HUES48 (cell line): ENCODE measurements at regions not wholly inside any gene's neighbourhood (a gene's known extent, or its start where the extent isn't known, plus 50 kb on each side); places are given as distances from the start of the nearest gene placed in this dataset.

Source experiments
- H3K27ac ChIP-seq: one replicate; pipeline ENCODE4 v1.7.0; 2013; ENCODE audit warnings: low read depth, low read length, inconsistent platforms
- H3K27me3 ChIP-seq: 2 replicates; pipeline ENCODE4 v1.6.1; 2013; ENCODE audit warnings: mild to moderate bottlenecking, low read length; ENCODE audit not compliant: control insufficient read depth, insufficient read depth
- H3K36me3 ChIP-seq: 2 replicates; pipeline ENCODE4 v1.6.1; 2013; ENCODE audit warnings: low read length; ENCODE audit not compliant: control insufficient read depth, insufficient read depth
- H3K4me1 ChIP-seq: 2 replicates; pipeline ENCODE4 v1.6.1; 2013; ENCODE audit warnings: mild to moderate bottlenecking, low read length; ENCODE audit not compliant: control insufficient read depth, insufficient read depth
- H3K4me3 ChIP-seq: 2 replicates; pipeline ENCODE4 v1.5.1; 2013; ENCODE audit warnings: mild to moderate bottlenecking, low read depth, low read length
- H3K9ac ChIP-seq: 2 replicates; pipeline ENCODE4 v1.6.1; 2013; ENCODE audit warnings: mild to moderate bottlenecking, low read depth, low read length, moderate library complexity
- H3K9me3 ChIP-seq: 2 replicates; pipeline ENCODE4 v1.6.1; 2013; ENCODE audit warnings: low read length; ENCODE audit not compliant: control insufficient read depth, insufficient read depth

DNA sequence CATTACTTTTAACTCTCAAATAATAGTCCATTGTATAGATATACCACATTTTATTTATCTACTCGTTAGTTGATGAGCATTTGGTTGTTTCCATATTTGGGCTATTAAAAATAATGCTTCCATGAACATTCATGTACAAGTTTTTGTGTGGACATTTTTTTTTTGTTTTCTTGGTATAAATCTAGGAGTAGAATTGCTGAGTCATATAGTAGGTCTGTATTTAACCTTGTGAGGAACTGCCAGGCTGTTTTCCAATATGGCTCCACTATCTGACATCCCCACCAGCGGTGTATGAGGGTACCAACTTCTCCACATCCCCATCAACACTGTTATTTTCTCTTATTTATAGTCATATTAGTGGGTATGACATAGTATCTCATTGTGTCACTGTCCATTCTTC lies 143.1 kb downstream of the RAP2A start:
- Histone ChIP-seq H3K27ac (no peak overlapping the region), H3K4me3 (no peak overlapping the region), H3K9ac (no peak overlapping the region), H3K4me1 (peaks cover 7% of the 10 kb centered on the region), H3K9me3 (no peaks in the 10 kb centered on the region), H3K36me3 (no peaks in the 10 kb centered on the region), H3K27me3 (no peaks in the 10 kb centered on the region)

GRCh38 chr13:97582170-97582569 lies 148.2 kb downstream of the RAP2A start:
- Histone ChIP-seq H3K27me3 (no peaks in the 10 kb centered on the region), H3K9me3 (no peaks in the 10 kb centered on the region), H3K27ac (no peak overlapping the region)

DNA sequence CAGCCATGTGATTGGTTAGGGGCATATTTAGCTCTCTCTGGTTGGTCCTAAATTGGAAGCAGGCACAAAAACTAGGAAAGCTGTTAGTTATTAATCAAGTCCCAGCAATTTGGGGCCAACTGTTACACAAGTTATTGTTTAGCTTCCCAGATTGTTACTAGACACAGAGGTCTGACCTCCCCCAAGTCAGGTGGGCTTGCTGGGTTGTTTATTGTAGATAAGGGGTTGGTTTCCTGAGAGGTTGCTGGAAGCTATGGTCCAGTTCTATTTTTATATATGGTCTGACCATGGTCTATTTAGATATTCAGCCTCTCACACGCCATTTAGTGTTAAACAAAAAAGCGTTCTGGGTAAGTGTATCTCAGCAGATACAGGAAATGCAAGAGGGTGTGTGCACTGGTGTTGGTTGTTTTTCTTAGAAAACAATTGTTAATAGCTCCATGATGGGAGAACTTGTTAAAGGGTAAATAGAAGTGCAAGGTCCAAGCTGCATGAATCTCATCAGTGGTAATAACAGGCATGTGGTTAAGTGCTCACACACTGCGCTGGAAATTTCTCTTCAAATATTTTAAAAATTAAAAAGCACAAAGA lies 150.0 kb downstream of the RAP2A start:
- no peak overlapping the region for H3K4me3 ChIP-seq
- H3K4me1 ChIP-seq: no peaks in the 10 kb centered on the region
- H3K9ac ChIP-seq: no peak overlapping the region
- no peak overlapping the region for H3K27ac ChIP-seq
- no peaks in the 10 kb centered on the region for H3K27me3 ChIP-seq
- H3K36me3 ChIP-seq: no peaks in the 10 kb centered on the region
- no peaks in the 10 kb centered on the region for H3K9me3 ChIP-seq

More at GRCh38 chr13:97582170-97582569, 148.2 kb downstream of the RAP2A start:
- Histone ChIP-seq H3K4me3 (no peak overlapping the region), H3K9ac (no peak overlapping the region), H3K36me3 (no peaks in the 10 kb centered on the region), H3K4me1 (no peaks in the 10 kb centered on the region)

- Histone ChIP-seq H3K36me3 (no peaks in the 10 kb centered on the region), H3K27me3 (no peaks in the 10 kb centered on the region), H3K9ac (no peak overlapping the region), H3K4me1 (no peaks in the 10 kb centered on the region), H3K4me3 (no peak overlapping the region), H3K27ac (no peak overlapping the region), H3K9me3 (no peaks in the 10 kb centered on the region)
These were observed 153.0 kb downstream of the RAP2A start for GRCh38 chr13:97586941-97587340.

GRCh38 chr13:97588993-97589392 lies 155.0 kb downstream of the RAP2A start:
- H3K9me3 ChIP-seq: no peaks in the 10 kb centered on the region

DNA sequence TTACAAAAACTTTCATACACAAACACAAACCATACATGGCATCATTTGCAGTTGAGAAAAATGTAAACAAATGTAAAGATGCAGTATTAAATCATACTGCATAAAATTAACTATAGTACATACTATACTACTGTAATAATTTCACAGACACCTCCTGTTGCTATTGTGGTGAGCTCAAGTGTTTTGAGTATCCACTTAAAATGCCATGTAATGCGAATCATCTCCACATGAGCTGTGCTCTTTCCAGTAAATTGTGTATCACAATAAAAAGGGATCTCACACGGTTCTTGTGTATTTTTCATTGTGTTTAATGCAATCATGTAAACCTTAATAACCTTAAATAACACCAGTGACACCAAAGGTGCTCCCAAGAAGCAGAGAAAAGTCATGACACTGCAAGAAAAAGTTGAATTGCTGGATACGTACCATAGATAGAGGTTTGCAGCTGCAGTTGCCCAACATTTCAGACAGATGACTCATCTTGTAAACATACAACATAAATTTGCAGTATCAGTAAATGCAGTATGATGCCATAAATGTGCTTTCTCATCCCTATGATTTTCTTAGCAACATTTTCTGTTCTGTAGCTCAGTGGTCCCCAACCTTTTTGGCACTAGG lies 166.6 kb downstream of the RAP2A start:
- H3K27ac ChIP-seq: no peak overlapping the region
- H3K9me3 ChIP-seq: peaks cover 21% of the 10 kb centered on the region
- H3K4me1 ChIP-seq: peaks cover 14% of the 10 kb centered on the region
- H3K27me3 ChIP-seq: no peaks in the 10 kb centered on the region
- no peaks in the 10 kb centered on the region for H3K36me3 ChIP-seq
- no peak overlapping the region for H3K9ac ChIP-seq
- no peak overlapping the region for H3K4me3 ChIP-seq

More at GRCh38 chr13:97588993-97589392, 155.0 kb downstream of the RAP2A start:
- Histone ChIP-seq H3K36me3 (no peaks in the 10 kb centered on the region), H3K27me3 (no peaks in the 10 kb centered on the region), H3K4me1 (no peaks in the 10 kb centered on the region), H3K27ac (no peak overlapping the region), H3K4me3 (no peak overlapping the region), H3K9ac (no peak overlapping the region)

GRCh38 chr13:97615266-97615665 lies 181.3 kb downstream of the RAP2A start:
- no peak overlapping the region for H3K9ac ChIP-seq
- H3K9me3 ChIP-seq: no peaks in the 10 kb centered on the region
- no peaks in the 10 kb centered on the region for H3K4me1 ChIP-seq
- no peaks in the 10 kb centered on the region for H3K36me3 ChIP-seq
- no peak overlapping the region for H3K27ac ChIP-seq
- no peaks in the 10 kb centered on the region for H3K27me3 ChIP-seq
- no peak overlapping the region for H3K4me3 ChIP-seq

GRCh38 chr13:97616385-97616784 lies 182.4 kb downstream of the RAP2A start:
- Histone ChIP-seq H3K4me1 (peaks cover 3% of the 10 kb centered on the region; the same call in 1 of the 2 replicates), H3K27ac (no peak overlapping the region), H3K9me3 (no peaks in the 10 kb centered on the region), H3K36me3 (no peaks in the 10 kb centered on the region), H3K4me3 (no peak overlapping the region), H3K9ac (no peak overlapping the region), H3K27me3 (no peaks in the 10 kb centered on the region)

DNA sequence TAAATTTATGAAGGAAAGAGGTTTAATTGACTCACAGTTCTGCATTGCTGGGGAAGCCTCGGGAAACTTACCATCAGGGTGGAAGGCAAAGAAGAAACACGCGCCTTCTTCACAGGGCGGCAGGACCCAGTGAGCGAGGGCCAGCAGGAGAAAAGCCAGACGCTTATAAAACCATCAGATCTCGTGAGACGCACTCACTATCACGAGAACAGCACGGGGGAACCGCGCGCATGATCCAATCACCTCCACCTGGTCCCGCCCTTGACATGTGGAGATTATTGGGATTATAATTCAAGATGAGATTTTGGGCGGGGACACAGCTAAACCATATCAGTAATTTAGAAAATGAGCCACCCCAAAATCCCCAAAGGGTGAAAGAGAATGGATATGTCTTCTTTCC lies 187.1 kb downstream of the RAP2A start:
- Histone ChIP-seq H3K9ac (no peak overlapping the region), H3K27me3 (no peaks in the 10 kb centered on the region), H3K36me3 (no peaks in the 10 kb centered on the region), H3K4me3 (no peak overlapping the region), H3K4me1 (peaks cover 7% of the 10 kb centered on the region; the same call in 1 of the 2 replicates), H3K9me3 (no peaks in the 10 kb centered on the region), H3K27ac (no peak overlapping the region)

DNA sequence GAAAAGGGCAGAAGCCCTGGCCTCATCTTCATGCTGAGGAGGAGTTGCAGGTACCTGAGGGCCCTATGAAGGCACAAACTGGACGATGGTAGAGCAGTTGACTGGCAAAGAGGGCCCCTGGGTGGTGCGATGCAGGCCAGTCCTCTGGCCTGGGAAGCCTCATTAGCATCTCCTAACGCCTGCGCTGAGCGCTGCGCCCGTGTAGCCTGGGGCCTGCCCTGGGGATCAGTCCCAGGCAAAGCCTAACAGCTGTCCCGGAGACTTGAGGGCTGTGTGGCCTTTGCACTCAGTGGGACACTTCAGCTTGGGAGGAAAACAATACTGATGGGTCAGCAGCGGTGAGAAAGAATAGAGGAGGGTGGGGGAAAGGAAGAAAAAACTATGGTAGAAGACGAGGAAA lies 187.7 kb downstream of the RAP2A start:
- H3K4me1 ChIP-seq: peaks cover 7% of the 10 kb centered on the region; the same call in 1 of the 2 replicates
- no peak overlapping the region for H3K4me3 ChIP-seq
- no peaks in the 10 kb centered on the region for H3K27me3 ChIP-seq
- no peaks in the 10 kb centered on the region for H3K9me3 ChIP-seq
- no peak overlapping the region for H3K27ac ChIP-seq
- no peak overlapping the region for H3K9ac ChIP-seq
- no peaks in the 10 kb centered on the region for H3K36me3 ChIP-seq

DNA sequence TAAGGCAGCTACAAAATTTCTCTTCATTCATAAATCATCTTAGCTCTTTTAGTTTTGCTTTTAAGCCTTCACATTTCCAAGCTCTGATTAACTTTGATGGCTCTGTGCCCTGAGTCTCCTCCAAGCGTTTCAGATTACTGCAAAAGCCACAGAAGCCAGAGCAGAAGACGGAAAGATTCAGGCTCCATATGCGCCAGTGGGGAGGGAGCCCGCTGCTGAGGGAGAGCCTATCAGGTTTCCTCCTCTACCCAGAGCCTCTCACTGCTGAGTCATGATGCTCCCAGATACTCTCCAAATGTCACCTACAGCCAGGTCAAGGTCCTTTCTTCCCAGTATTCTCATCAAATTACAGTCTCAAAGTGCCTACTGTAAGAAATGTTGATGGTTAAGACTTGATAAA lies 193.6 kb downstream of the RAP2A start:
- H3K4me3 ChIP-seq: no peak overlapping the region
- 0 out of 2 replicates have a peak, but pooled peaks cover 4% of the 10 kb centered on the region for H3K4me1 ChIP-seq

More for the DNA sequence above, 193.6 kb downstream of the RAP2A start:
- Histone ChIP-seq H3K9ac (no peak overlapping the region), H3K36me3 (no peaks in the 10 kb centered on the region), H3K27ac (no peak overlapping the region), H3K9me3 (no peaks in the 10 kb centered on the region), H3K27me3 (no peaks in the 10 kb centered on the region)
